HG02943 (cell line): ENCODE measurements at regions not wholly inside any gene's neighbourhood (a gene's known extent, or its start where the extent isn't known, plus 50 kb on each side); places are given as distances from the start of the nearest gene placed in this dataset.
"Not testable (repeated sequence)": the region's sequence is repeated elsewhere in the genome, so short reads cannot be mapped to it uniquely, and the experiment has no call there.

ENCODE experiments used
- ATAC-seq: cut with Tn5 transposase; IDR thresholded peaks from one replicate; pipeline ENCODE4 v1.9.1; 2021; ENCODE audit warnings: mild to moderate bottlenecking, low read depth, moderate library complexity; ENCODE audit not compliant: unreplicated experiment

GRCh38 chr10:29830531-29831512, 196.1 kb upstream of the SVIL start:
- ATAC-seq = no peak

- ATAC-seq = no peak
Observed at GRCh38 chr10:29829776-29830175, 195.0 kb upstream of the SVIL start.

- ATAC-seq = no peak
Observed at GRCh38 chr10:29828956-29829355, 194.2 kb upstream of the SVIL start.

GRCh38 chr10:29828440-29828894, 193.7 kb upstream of the SVIL start:
- ATAC-seq = no peak

GRCh38 chr10:29827512-29827911, 192.7 kb upstream of the SVIL start:
- ATAC-seq = no peak

- no peak for ATAC-seq
Observed at GRCh38 chr10:29826801-29827450, 192.2 kb upstream of the SVIL start.

GRCh38 chr10:29826221-29826620, 191.4 kb upstream of the SVIL start:
- no peak for ATAC-seq

- ATAC-seq = no peak
Observed at GRCh38 chr10:29823553-29824080, 188.8 kb upstream of the SVIL start.

- ATAC-seq = no peak
Observed at GRCh38 chr10:29820890-29821461, 186.2 kb upstream of the SVIL start.

GRCh38 chr10:29816801-29817558, 182.2 kb upstream of the SVIL start:
- no peak for ATAC-seq

GRCh38 chr10:29815572-29815971, 180.8 kb upstream of the SVIL start:
- no peak for ATAC-seq

- ATAC-seq = no peak
Observed at GRCh38 chr10:29811751-29812427, 177.1 kb upstream of the SVIL start.

GRCh38 chr10:29810816-29811215, 176.0 kb upstream of the SVIL start:
- ATAC-seq = no peak

GRCh38 chr10:29810231-29810630, 175.5 kb upstream of the SVIL start:
- not testable (repeated sequence) for ATAC-seq

- no peak for ATAC-seq
Observed at GRCh38 chr10:29809383-29809782, 174.6 kb upstream of the SVIL start.

- ATAC-seq = no peak
Observed at GRCh38 chr10:29807163-29807806, 172.5 kb upstream of the SVIL start.

GRCh38 chr10:29806350-29806788, 171.6 kb upstream of the SVIL start:
- no peak for ATAC-seq

- ATAC-seq = no peak
Observed at GRCh38 chr10:29805134-29805723, 170.5 kb upstream of the SVIL start.
